ENCODE measurements at regions not wholly inside any gene's neighbourhood (a gene's known extent, or its start where the extent isn't known, plus 50 kb on each side); places are given as distances from the start of the nearest gene placed in this dataset.

DNA sequence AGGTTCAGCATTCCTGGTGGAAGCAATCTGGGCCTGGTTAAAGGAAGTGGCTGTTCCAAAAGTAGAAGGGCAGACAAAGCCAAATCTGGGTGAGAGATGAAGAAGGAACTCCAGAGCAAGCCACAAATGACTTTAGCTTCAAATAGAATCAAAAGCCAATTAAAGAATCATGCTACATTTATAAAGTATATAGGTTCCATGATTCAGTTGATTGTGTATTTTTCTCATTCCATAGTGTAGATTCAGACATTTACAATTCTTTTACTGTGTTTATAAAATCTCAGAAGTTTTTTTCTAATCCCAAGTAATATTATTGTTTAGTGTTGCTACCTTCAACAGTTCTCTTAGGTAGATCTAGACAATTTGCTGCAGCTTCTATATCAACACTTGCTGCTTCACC lies 262.0 kb downstream of the PLK2 start:
- ATAC-seq (ENCODE audit: low FRiP score in 2 of 2) (no peak), DNase-seq (no peak)
- Histone ChIP-seq H3K36me3 (no peaks in the 10 kb centered on the region), H3K9me3 (no peaks in the 10 kb centered on the region), H3K4me3 (no peak overlapping the region), H3K4me1 (no peaks in the 10 kb centered on the region), H3K27ac (no peak overlapping the region), H3K27me3 (no peaks in the 10 kb centered on the region)
- TF ChIP-seq, protein P1, sequence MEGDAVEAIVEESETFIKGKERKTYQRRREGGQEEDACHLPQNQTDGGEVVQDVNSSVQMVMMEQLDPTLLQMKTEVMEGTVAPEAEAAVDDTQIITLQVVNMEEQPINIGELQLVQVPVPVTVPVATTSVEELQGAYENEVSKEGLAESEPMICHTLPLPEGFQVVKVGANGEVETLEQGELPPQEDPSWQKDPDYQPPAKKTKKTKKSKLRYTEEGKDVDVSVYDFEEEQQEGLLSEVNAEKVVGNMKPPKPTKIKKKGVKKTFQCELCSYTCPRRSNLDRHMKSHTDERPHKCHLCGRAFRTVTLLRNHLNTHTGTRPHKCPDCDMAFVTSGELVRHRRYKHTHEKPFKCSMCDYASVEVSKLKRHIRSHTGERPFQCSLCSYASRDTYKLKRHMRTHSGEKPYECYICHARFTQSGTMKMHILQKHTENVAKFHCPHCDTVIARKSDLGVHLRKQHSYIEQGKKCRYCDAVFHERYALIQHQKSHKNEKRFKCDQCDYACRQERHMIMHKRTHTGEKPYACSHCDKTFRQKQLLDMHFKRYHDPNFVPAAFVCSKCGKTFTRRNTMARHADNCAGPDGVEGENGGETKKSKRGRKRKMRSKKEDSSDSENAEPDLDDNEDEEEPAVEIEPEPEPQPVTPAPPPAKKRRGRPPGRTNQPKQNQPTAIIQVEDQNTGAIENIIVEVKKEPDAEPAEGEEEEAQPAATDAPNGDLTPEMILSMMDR (IDR thresholded peaks at IDR 0.05), result no peak
- no peak for TF ChIP-seq POLR2A (IDR thresholded peaks at IDR 0.05)
- no peak for TF ChIP-seq EP300 (IDR thresholded peaks at IDR 0.05)
- TF ChIP-seq POLR2AphosphoS5 (IDR thresholded peaks at IDR 0.05), result no peak

DNA sequence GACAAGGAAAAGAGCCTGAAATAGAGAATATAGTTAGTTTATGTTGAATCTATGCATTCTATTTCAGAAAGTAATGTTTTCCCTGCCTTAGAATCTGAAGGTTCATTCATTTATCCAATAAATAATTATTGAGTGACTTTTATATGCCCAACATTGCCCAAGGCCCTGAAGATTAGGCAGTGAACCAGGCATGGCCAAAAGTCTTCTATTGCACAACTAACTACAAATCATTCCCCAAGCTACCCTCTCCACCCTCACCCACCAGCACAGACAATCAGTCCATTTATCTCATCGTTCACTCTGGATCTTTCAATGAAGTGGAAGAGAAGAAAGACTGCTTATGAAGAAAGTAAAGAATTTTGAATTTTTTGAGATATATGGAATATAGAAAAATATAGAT lies 268.4 kb downstream of the PLK2 start:
- H3K4me3 ChIP-seq, result no peak overlapping the region
- H3K27me3 ChIP-seq, result no peaks in the 10 kb centered on the region
- no peak for DNase-seq
- no peak overlapping the region for H3K27ac ChIP-seq
- TF ChIP-seq POLR2A (IDR thresholded peaks at IDR 0.05) (no peak), EP300 (IDR thresholded peaks at IDR 0.05) (no peak)
- ATAC-seq (ENCODE audit: low FRiP score in 2 of 2), result no peak
- no peaks in the 10 kb centered on the region for H3K9me3 ChIP-seq
- 91 to 94% methylated on average over 1 of the region's 1 CpG for WGBS, 2 donors
- peaks cover 0 to 6% (median 0%) of the 10 kb centered on the region in 4 donors for H3K4me1 ChIP-seq
- H3K36me3 ChIP-seq, result no peaks in the 10 kb centered on the region

DNA sequence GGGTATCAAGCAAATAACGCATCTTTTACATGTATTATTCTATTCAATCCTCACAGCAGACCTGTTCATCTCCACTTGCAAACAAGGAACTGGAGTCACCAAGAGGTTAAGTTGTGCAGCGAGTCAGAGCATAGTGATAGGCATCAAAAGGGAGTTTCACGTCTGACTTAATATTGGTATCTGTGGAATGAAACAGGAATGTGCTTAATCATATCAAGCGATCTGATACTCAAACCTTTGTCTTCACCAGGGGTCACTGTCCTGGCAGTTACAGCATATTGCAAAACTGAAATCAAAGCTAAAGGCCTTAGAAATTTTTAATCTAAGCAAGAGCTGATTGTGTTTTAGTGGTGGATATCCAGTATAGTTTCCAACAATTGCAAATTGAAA lies 271.6 kb downstream of the PLK2 start:
- ATAC-seq (ENCODE audit: low FRiP score in 2 of 2) (no peak), DNase-seq (no peak)
- no peaks in the 10 kb centered on the region for H3K36me3 ChIP-seq
- WGBS, 2 donors, result 49 to 52% methylated on average over 4 of the region's 4 CpGs
- peaks cover 0 to 6% (median 0%) of the 10 kb centered on the region in 4 donors for H3K4me1 ChIP-seq
- H3K4me3 ChIP-seq, result no peak overlapping the region
- H3K27ac ChIP-seq, result no peak overlapping the region
- TF ChIP-seq, protein P1 (IDR thresholded peaks at IDR 0.05), result no peak
- TF ChIP-seq POLR2A (IDR thresholded peaks at IDR 0.05) (no peak), POLR2AphosphoS5 (IDR thresholded peaks at IDR 0.05) (no peak), EP300 (IDR thresholded peaks at IDR 0.05) (no peak)
- H3K27me3 ChIP-seq, result no peaks in the 10 kb centered on the region
- no peaks in the 10 kb centered on the region for H3K9me3 ChIP-seq

DNA sequence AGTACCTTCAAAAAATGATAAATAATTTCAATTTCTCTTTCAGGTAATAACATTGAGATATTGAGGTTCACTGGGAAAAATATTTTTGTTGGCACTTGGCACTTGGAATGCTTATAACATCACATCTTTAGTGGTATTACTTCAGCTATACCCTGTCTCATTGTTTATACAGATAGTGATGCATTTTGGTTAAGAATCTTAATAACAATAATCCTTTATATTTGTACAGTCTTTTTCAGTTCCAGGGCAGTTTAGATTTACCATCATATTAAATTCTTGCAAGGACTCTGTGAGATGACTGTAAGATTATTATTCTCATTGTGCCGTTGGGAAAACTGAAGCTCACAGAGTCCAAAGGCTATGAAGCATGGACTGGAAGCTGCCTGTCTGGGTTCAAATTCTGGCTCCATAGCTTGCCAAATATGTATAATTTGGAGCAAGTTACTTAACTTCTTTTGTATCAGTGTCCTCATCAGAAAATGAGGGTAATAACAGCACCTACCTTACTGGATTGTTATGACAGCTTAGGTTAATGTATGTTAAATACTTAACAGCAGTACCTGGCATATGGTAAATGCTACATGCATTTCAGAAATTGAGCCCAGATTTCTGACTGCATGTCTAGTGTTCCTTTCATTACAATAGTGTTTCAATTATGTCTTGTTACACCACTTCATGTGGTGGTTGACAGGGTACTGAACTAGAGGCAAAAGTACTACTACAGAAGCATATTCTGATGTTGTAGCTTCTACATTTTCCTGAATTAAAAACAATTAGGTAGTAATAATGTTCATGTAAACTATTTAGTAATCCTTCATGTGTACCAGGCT lies 272.2 kb downstream of the PLK2 start:
- ATAC-seq (ENCODE audit: low FRiP score in 2 of 2), result no peak

DNA sequence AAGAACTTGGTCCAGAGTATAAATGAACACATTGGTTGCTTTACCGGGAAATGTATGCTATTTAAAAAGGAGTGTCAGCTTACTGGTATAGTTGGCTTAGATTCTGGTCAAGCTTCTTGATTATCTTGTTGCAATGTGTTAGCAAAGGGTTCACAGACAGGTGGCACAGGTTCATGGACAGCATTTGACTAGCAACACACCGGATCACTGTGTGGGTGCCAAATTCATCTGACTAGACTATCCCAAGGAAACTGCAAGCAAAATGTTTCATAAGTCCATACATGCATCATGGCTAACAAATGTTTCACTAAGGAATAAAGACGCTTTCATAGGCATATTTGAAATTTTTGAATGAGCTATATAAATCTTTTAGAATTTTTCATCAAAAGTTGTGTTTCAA lies 274.1 kb downstream of the PLK2 start:
- DNase-seq (no peak), ATAC-seq (ENCODE audit: low FRiP score in 2 of 2) (no peak)
- Histone ChIP-seq H3K9me3 (no peaks in the 10 kb centered on the region), H3K4me1 (peaks cover 0 to 11% (median 5%) of the 10 kb centered on the region in 4 donors), H3K27ac (no peak overlapping the region), H3K36me3 (no peaks in the 10 kb centered on the region), H3K4me3 (no peak overlapping the region), H3K27me3 (no peaks in the 10 kb centered on the region)
- 65 to 95% methylated on average over 3 of the region's 3 CpGs for WGBS, 2 donors
- TF ChIP-seq EP300 (IDR thresholded peaks at IDR 0.05) (no peak), POLR2AphosphoS5 (IDR thresholded peaks at IDR 0.05) (no peak), POLR2A (IDR thresholded peaks at IDR 0.05) (no peak)
- TF ChIP-seq, protein P1 (IDR thresholded peaks at IDR 0.05), result no peak

More for the DNA sequence above, 272.2 kb downstream of the PLK2 start:
- no peak for TF ChIP-seq POLR2A (IDR thresholded peaks at IDR 0.05)
- no peak for TF ChIP-seq EP300 (IDR thresholded peaks at IDR 0.05)
- TF ChIP-seq, protein P1 (IDR thresholded peaks at IDR 0.05), result no peak
- no peak for TF ChIP-seq POLR2AphosphoS5 (IDR thresholded peaks at IDR 0.05)
- Histone ChIP-seq H3K4me3 (no peak overlapping the region), H3K4me1 (peaks cover 0 to 6% (median 0%) of the 10 kb centered on the region in 4 donors), H3K27ac (no peak overlapping the region), H3K9me3 (no peaks in the 10 kb centered on the region), H3K27me3 (no peaks in the 10 kb centered on the region), H3K36me3 (no peaks in the 10 kb centered on the region)
- DNase-seq, result no peak
- 77 to 96% methylated on average over 1 of the region's 1 CpG for WGBS, 2 donors
